Liver (tissue), 8 donors: ENCODE measurements at regions not wholly inside any gene's neighbourhood (a gene's known extent, or its start where the extent isn't known, plus 50 kb on each side); places are given as distances from the start of the nearest gene placed in this dataset.

Experiments used
- DNase-seq: peaks from one replicate; pipeline ENCODE4 v3.0.0-alpha.2; 2017; ENCODE audit warnings: low spot score
- H3K27ac ChIP-seq, 2 donors: one replicate each; pipeline ENCODE4 v1.7.0; 2013; ENCODE audit warnings: inconsistent platforms in 2 of 2, low read length in 2 of 2, control low read depth in 1 of 2, low read depth in 1 of 2, mild to moderate bottlenecking in 1 of 2
- H3K27me3 ChIP-seq, 4 donors: one replicate each; pipeline versions ENCODE4 v1.6.1 to v1.7.0; 2013; ENCODE audit warnings: low read length in 3 of 4, inconsistent platforms in 1 of 4, mild to moderate bottlenecking in 1 of 4, moderate library complexity in 1 of 4; ENCODE audit not compliant: control insufficient read depth in 4 of 4, insufficient read depth in 4 of 4
- H3K36me3 ChIP-seq, 4 donors: one replicate each; pipeline versions ENCODE4 v1.6.1 to v1.7.0; 2013; ENCODE audit warnings: low read length in 3 of 4, mild to moderate bottlenecking in 3 of 4, low read depth in 1 of 4, moderate library complexity in 1 of 4; ENCODE audit not compliant: control insufficient read depth in 4 of 4, insufficient read depth in 3 of 4
- H3K4me1 ChIP-seq, 4 donors: one replicate each; pipeline versions ENCODE4 v1.6.1 to v1.7.0; 2013; ENCODE audit warnings: low read length in 3 of 4, mild to moderate bottlenecking in 3 of 4, moderate library complexity in 1 of 4; ENCODE audit not compliant: control insufficient read depth in 4 of 4, insufficient read depth in 4 of 4
- H3K4me3 ChIP-seq, 3 donors: one replicate each; pipeline versions ENCODE4 v1.6.1 to v1.7.0; 2013; ENCODE audit warnings: low read length in 3 of 3, control low read depth in 1 of 3, low read depth in 1 of 3, mild to moderate bottlenecking in 1 of 3
- H3K9ac ChIP-seq, 2 donors: one replicate each; pipeline ENCODE4 v1.7.0; 2013; ENCODE audit warnings: low read length in 2 of 2, mild to moderate bottlenecking in 2 of 2, moderate library complexity in 2 of 2, control low read depth in 1 of 2, low read depth in 1 of 2
- H3K9me3 ChIP-seq, 4 donors: one replicate each; pipeline versions ENCODE4 v1.6.1 to v1.7.0; 2013; ENCODE audit warnings: low read length in 3 of 4; ENCODE audit not compliant: control insufficient read depth in 4 of 4
- ATF3 ChIP-seq: IDR thresholded peaks from 2 replicates; pipeline ENCODE4 v1.6.1; 2016; ENCODE audit warnings: antibody characterized with exemption
- CTCF ChIP-seq: fragments of 150-350 bp; IDR thresholded peaks from 2 replicates; pipeline ENCODE4 v1.5.1; 2017; ENCODE audit warnings: improper control_type of control experiment, low read depth, low read length; ENCODE audit not compliant: missing input control
- EGR1 ChIP-seq, 2 donors: IDR thresholded peaks; 2 replicates each; pipeline ENCODE4 v1.6.1; 2016 to 2018; ENCODE audit warnings: antibody characterized with exemption in 2 of 2, low read depth in 2 of 2
- FOXA1 ChIP-seq: IDR thresholded peaks from 2 replicates; pipeline ENCODE4 v1.6.1; 2016; ENCODE audit warnings: antibody characterized with exemption
- FOXA2 ChIP-seq: IDR thresholded peaks from 2 replicates; pipeline ENCODE4 v1.6.1; 2016; ENCODE audit warnings: antibody characterized with exemption
- GABPA ChIP-seq, 2 donors: IDR thresholded peaks in 1 of 2; conservative IDR thresholded peaks in 1 of 2; 2 replicates each; pipeline ENCODE4 v1.6.1; 2016; ENCODE audit warnings: antibody characterized with exemption in 2 of 2, mild to moderate bottlenecking in 1 of 2, moderate library complexity in 1 of 2
- HNF4A ChIP-seq, 2 donors: conservative IDR thresholded peaks; 2 replicates each; pipeline ENCODE4 v1.6.1; 2016; ENCODE audit warnings: antibody characterized with exemption in 2 of 2, mild to moderate bottlenecking in 2 of 2
- HNF4G ChIP-seq: IDR thresholded peaks from 2 replicates; pipeline ENCODE4 v1.6.1; 2016; ENCODE audit warnings: antibody characterized with exemption
- JUND ChIP-seq, 2 donors: IDR thresholded peaks; 2 replicates each; pipeline ENCODE4 v1.6.1; 2016; ENCODE audit warnings: antibody characterized with exemption in 2 of 2
- MAX ChIP-seq: IDR thresholded peaks from 2 replicates; pipeline ENCODE4 v1.6.1; 2016; ENCODE audit warnings: antibody characterized with exemption
- NR2F2 ChIP-seq: IDR thresholded peaks from 2 replicates; pipeline ENCODE4 v1.6.1; 2016; ENCODE audit warnings: antibody characterized with exemption
- RAD21 ChIP-seq, 2 donors: IDR thresholded peaks; 2 replicates each; pipeline ENCODE4 v1.6.1; 2016; ENCODE audit warnings: antibody characterized with exemption in 2 of 2, mild to moderate bottlenecking in 2 of 2
- REST ChIP-seq: IDR thresholded peaks from 2 replicates; pipeline ENCODE4 v1.6.1; 2016; ENCODE audit warnings: antibody characterized with exemption, mild to moderate bottlenecking
- RXRA ChIP-seq, 2 donors: IDR thresholded peaks; 2 replicates each; pipeline ENCODE4 v1.6.1; 2017 to 2018; ENCODE audit warnings: antibody characterized with exemption in 2 of 2, mild to moderate bottlenecking in 1 of 2
- SP1 ChIP-seq: IDR thresholded peaks from 2 replicates; pipeline ENCODE4 v1.6.1; 2018; ENCODE audit warnings: antibody characterized with exemption, mild to moderate bottlenecking
- TAF1 ChIP-seq: conservative IDR thresholded peaks from 2 replicates; pipeline ENCODE4 v1.6.1; 2016; ENCODE audit warnings: antibody characterized with exemption, mild to moderate bottlenecking
- YY1 ChIP-seq: IDR thresholded peaks from 2 replicates; pipeline ENCODE4 v1.6.1; 2016; ENCODE audit warnings: antibody characterized with exemption, mild to moderate bottlenecking
- WGBS: extraction: QIAGEN DNeasy Blood & Tissue Kit; methylation state at CpG from one replicate; pipeline ENCODE4 v1.1.7; 2013; 5-methylcytosine and 5-hydroxymethylcytosine counted together
- TF ChIP-seq, protein P1 (sequence below): IDR thresholded peaks from 2 replicates; pipeline ENCODE4 v1.6.1; 2016; ENCODE audit warnings: antibody characterized with exemption
- donor health status: healthy.
- donor health status: healthy.
- donor health status: healthy.
- donor health status: healthy.
- donor health status: healthy.

GRCh38 chr11:134864233-134864967, 452.4 kb upstream of the B3GAT1 start:
- H3K9ac ChIP-seq: no peak overlapping the region
- no peak overlapping the region for H3K4me3 ChIP-seq
- no peaks in the 10 kb centered on the region for H3K4me1 ChIP-seq
- TF ChIP-seq CTCF: no peak
- no peak for TF ChIP-seq FOXA2
- TF ChIP-seq SP1: no peak
- no peak for TF ChIP-seq RXRA (IDR thresholded peaks at IDR 0.05)
- TF ChIP-seq, protein P1, sequence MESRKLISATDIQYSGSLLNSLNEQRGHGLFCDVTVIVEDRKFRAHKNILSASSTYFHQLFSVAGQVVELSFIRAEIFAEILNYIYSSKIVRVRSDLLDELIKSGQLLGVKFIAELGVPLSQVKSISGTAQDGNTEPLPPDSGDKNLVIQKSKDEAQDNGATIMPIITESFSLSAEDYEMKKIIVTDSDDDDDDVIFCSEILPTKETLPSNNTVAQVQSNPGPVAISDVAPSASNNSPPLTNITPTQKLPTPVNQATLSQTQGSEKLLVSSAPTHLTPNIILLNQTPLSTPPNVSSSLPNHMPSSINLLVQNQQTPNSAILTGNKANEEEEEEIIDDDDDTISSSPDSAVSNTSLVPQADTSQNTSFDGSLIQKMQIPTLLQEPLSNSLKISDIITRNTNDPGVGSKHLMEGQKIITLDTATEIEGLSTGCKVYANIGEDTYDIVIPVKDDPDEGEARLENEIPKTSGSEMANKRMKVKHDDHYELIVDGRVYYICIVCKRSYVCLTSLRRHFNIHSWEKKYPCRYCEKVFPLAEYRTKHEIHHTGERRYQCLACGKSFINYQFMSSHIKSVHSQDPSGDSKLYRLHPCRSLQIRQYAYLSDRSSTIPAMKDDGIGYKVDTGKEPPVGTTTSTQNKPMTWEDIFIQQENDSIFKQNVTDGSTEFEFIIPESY: no peak
- TF ChIP-seq MAX: no peak
- no peak for TF ChIP-seq HNF4A (conservative IDR thresholded peaks at IDR 0.05)
- no peak for TF ChIP-seq ATF3
- TF ChIP-seq TAF1: no peak
- no peak for TF ChIP-seq FOXA1
- no peak for TF ChIP-seq REST
- TF ChIP-seq YY1: no peak
- no peak for TF ChIP-seq RAD21 (IDR thresholded peaks at IDR 0.05)
- no peak for TF ChIP-seq HNF4G
- TF ChIP-seq EGR1 (IDR thresholded peaks at IDR 0.05; ENCODE audit: low read depth in 2 of 2): no peak
- TF ChIP-seq GABPA (IDR thresholded peaks at IDR 0.05 in 1 of 2, conservative IDR thresholded peaks at IDR 0.05 in 1 of 2): no peak
- no peak for TF ChIP-seq JUND (IDR thresholded peaks at IDR 0.05)
- no peak for TF ChIP-seq NR2F2
- no peak overlapping the region for H3K27ac ChIP-seq
- WGBS: 82% methylated on average over 23 of the region's 23 CpGs
- no peak for DNase-seq
- H3K9me3 ChIP-seq: no peaks in the 10 kb centered on the region
- no peaks in the 10 kb centered on the region for H3K27me3 ChIP-seq
- H3K36me3 ChIP-seq: no peaks in the 10 kb centered on the region
